GM23338 (cell line): ENCODE measurements at regions not wholly inside any gene's neighbourhood (a gene's known extent, or its start where the extent isn't known, plus 50 kb on each side); places are given as distances from the start of the nearest gene placed in this dataset.

Experiments used
- ATAC-seq: fragments of 200-7000 bp; cut with Tn5 transposase; 3 replicates; pipeline ENCODE4 v1.9.1; 2020
- DNase-seq: peaks from one replicate; pipeline ENCODE4 v3.0.0-alpha.2; 2015; ENCODE audit warnings: low spot score
- H2AFZ ChIP-seq: fragments of 200-600 bp; sonication (generic); 2 replicates; pipeline ENCODE4 v1.8.0; 2016; ENCODE audit warnings: antibody characterized with exemption, mild to moderate bottlenecking, moderate library complexity
- H3F3A ChIP-seq: fragments of 200-600 bp; sonication (generic); replicated peaks from 2 replicates; pipeline ENCODE4 v1.8.0; 2017; ENCODE audit warnings: antibody characterized with exemption, mixed run types, low read depth
- H3K27ac ChIP-seq: fragments of 200-600 bp; sonication (generic); 2 replicates; pipeline ENCODE4 v1.6.1; 2016; ENCODE audit warnings: low read depth
- H3K27me3 ChIP-seq: fragments of 200-600 bp; sonication (generic); 2 replicates; pipeline ENCODE4 v1.8.0; 2016; ENCODE audit warnings: mild to moderate bottlenecking, mixed run types, moderate library complexity; ENCODE audit not compliant: insufficient read depth
- H3K36me3 ChIP-seq: fragments of 200-600 bp; sonication (generic); 2 replicates; pipeline ENCODE4 v1.8.0; 2016; ENCODE audit warnings: mild to moderate bottlenecking; ENCODE audit not compliant: insufficient read depth
- H3K4me1 ChIP-seq: fragments of 200-600 bp; sonication (generic); 2 replicates; pipeline ENCODE4 v1.8.0; 2016; ENCODE audit warnings: mild to moderate bottlenecking, moderate library complexity; ENCODE audit not compliant: insufficient read depth
- H3K4me2 ChIP-seq: fragments of 200-600 bp; sonication (generic); 2 replicates; pipeline ENCODE4 v1.7.1; 2017; ENCODE audit warnings: mixed run types
- H3K4me3 ChIP-seq: fragments of 200-600 bp; sonication (generic); 2 replicates; pipeline ENCODE4 v1.6.1; 2016; ENCODE audit warnings: mixed run types
- H3K79me2 ChIP-seq: fragments of 200-600 bp; sonication (generic); replicated peaks from 2 replicates; pipeline ENCODE4 v1.8.0; 2017; ENCODE audit warnings: mild to moderate bottlenecking; ENCODE audit not compliant: insufficient read depth
- H3K9me2 ChIP-seq: fragments of 200-600 bp; sonication (generic); 2 replicates; pipeline ENCODE4 v1.8.0; 2017; ENCODE audit not compliant: insufficient read depth
- H4K20me1 ChIP-seq: fragments of 200-600 bp; sonication (generic); replicated peaks from 2 replicates; pipeline ENCODE4 v1.8.0; 2017; ENCODE audit warnings: mild to moderate bottlenecking; ENCODE audit not compliant: insufficient read depth
- H3K27ac Mint-ChIP-seq: 2 replicates; pipeline ENCODE4 v1.8.0; 2020; ENCODE audit warnings: inconsistent platforms, mild to moderate bottlenecking, moderate library complexity, mixed read lengths
- H3K27me3 Mint-ChIP-seq: 3 replicates; pipeline ENCODE4 v1.8.0; 2022; ENCODE audit warnings: low read depth, mild to moderate bottlenecking, moderate library complexity, mixed read lengths, inconsistent platforms; ENCODE audit not compliant: insufficient read depth, poor library complexity
- H3K36me3 Mint-ChIP-seq: 3 replicates; pipeline ENCODE4 v1.8.0; 2021; ENCODE audit warnings: low read depth, mild to moderate bottlenecking, inconsistent platforms, moderate library complexity, mixed read lengths
- H3K4me1 Mint-ChIP-seq: 3 replicates; pipeline ENCODE4 v1.8.0; 2020; ENCODE audit warnings: mild to moderate bottlenecking, inconsistent platforms, mixed read lengths
- H3K4me3 Mint-ChIP-seq: 3 replicates; pipeline ENCODE4 v1.8.0; 2021; ENCODE audit warnings: moderate library complexity, mild to moderate bottlenecking, inconsistent platforms, mixed read lengths
- H3K9me3 Mint-ChIP-seq: 3 replicates; pipeline ENCODE4 v1.8.0; 2020; ENCODE audit warnings: moderate library complexity, mild to moderate bottlenecking, inconsistent platforms, mixed read lengths
- CREB1 ChIP-seq: fragments of 250-450 bp; sonication (Bioruptor Pico); IDR thresholded peaks from 2 replicates; pipeline ENCODE4 v1.5.0; 2020; ENCODE audit warnings: low read depth, mild to moderate bottlenecking, moderate library complexity
- CTCF ChIP-seq, 2 experiments: fragments of 200-600 bp in 1 of 2; sonication (generic) in 1 of 2; conservative IDR thresholded peaks; 2 replicates each; pipeline versions ENCODE4 v1.5.1 to v1.6.1; 2016 to 2017; ENCODE audit warnings: antibody characterized with exemption in 2 of 2, low read depth in 2 of 2, mild to moderate bottlenecking in 2 of 2, moderate library complexity in 1 of 2
- ZNF114 ChIP-seq: fragments of 250-450 bp; sonication (Bioruptor Pico); IDR thresholded peaks from 2 replicates; pipeline ENCODE4 v1.5.0; 2020; ENCODE audit warnings: mild to moderate bottlenecking, moderate library complexity
- ZNF462 ChIP-seq: fragments of 250-450 bp; sonication (Bioruptor Pico); IDR thresholded peaks from 2 replicates; pipeline ENCODE4 v1.5.0; 2020; ENCODE audit warnings: mild to moderate bottlenecking, moderate library complexity

- no peak for TF ChIP-seq CTCF (conservative IDR thresholded peaks at IDR 0.05; ENCODE audit: low read depth in 2 of 2)
Observed at GRCh38 chr3:22157848-22158247, 406.8 kb upstream of the ZNF385D start (continued).

GRCh38 chr3:22159004-22159695 lies 408.1 kb upstream of the ZNF385D start:
- Histone ChIP-seq H3F3A (no peaks in the 10 kb centered on the region), H3K27ac (no peak overlapping the region), H3K36me3 (no peaks in the 10 kb centered on the region), H3K4me3 (no peak overlapping the region), H4K20me1 (no peaks in the 10 kb centered on the region), H3K27me3 (no peaks in the 10 kb centered on the region), H3K4me1 (0 out of 2 replicates have a peak, but pooled peaks cover 5% of the 10 kb centered on the region), H3K4me2 (no peak overlapping the region), H3K9me2 (no peaks in the 10 kb centered on the region), H3K79me2 (no peaks in the 10 kb centered on the region), H2AFZ (no peak overlapping the region)
- H3K27ac Mint-ChIP-seq, result no peak overlapping the region
- H3K4me3 Mint-ChIP-seq, result no peak overlapping the region
- TF ChIP-seq CTCF (conservative IDR thresholded peaks at IDR 0.05; ENCODE audit: low read depth in 2 of 2), result no peak
- TF ChIP-seq ZNF462 (CRISPR knock-in tag), result no peak
- TF ChIP-seq ZNF114, result no peak
- no peak for TF ChIP-seq CREB1
- ATAC-seq, result no peak
- H3K27me3 Mint-ChIP-seq, result no peaks in the 10 kb centered on the region
- H3K4me1 Mint-ChIP-seq, result peaks cover 19% of the 10 kb centered on the region
- H3K9me3 Mint-ChIP-seq, result no peaks in the 10 kb centered on the region; the same call in 2 of the 3 replicates
- DNase-seq, result no peak
- no peaks in the 10 kb centered on the region for H3K36me3 Mint-ChIP-seq
